Caco-2 (cell line): ENCODE measurements at regions not wholly inside any gene's neighbourhood (a gene's known extent, or its start where the extent isn't known, plus 50 kb on each side); places are given as distances from the start of the nearest gene placed in this dataset.

Experiments used
- BruUV-seq: library from RNA; stranded (reverse); fragments of 400-500 nt; replicated peaks from 2 replicates; lab custom pipeline; 2021; lab: Mats Ljungman, UMichigan
- CTCF ChIA-PET: fragments of 300-600 bp; sonication (Branson Sonifier 250); formaldehyde crosslinking; loops from one replicate; lab custom pipeline; 2022; ENCODE audit warnings: antibody characterized with exemption; lab: Charles Lee
- POLR2A ChIA-PET: fragments of 300-600 bp; sonication (Branson Sonifier 250); formaldehyde crosslinking; loops from one replicate; lab custom pipeline; 2022; ENCODE audit warnings: antibody characterized with exemption; lab: Charles Lee
- DNase-seq, 2 experiments: peaks; one replicate each; pipeline versions ENCODE4 v3.0.0 to v3.0.0-alpha.2; 2020 to 2022
- H3K27me3 ChIP-seq: replicated peaks from 2 replicates; pipeline ENCODE4 v1.6.0; 2011; ENCODE audit warnings: low read length; ENCODE audit not compliant: control insufficient read depth, insufficient read depth
- H3K36me3 ChIP-seq: 2 replicates; pipeline ENCODE4 v1.5.1; 2011; ENCODE audit warnings: low read length; ENCODE audit not compliant: control insufficient read depth, insufficient read depth
- H3K4me1 ChIP-seq: fragments of 250-450 bp; sonication (Bioruptor Pico); 2 replicates; pipeline ENCODE4 v1.5.1; 2020; ENCODE audit warnings: mild to moderate bottlenecking
- H3K4me3 ChIP-seq: 2 replicates; pipeline ENCODE4 v1.5.1; 2011; ENCODE audit warnings: low read depth, mild to moderate bottlenecking, control low read depth, low read length
- H3K9me3 ChIP-seq: fragments of 250-450 bp; sonication (Bioruptor Pico); 2 replicates; pipeline ENCODE4 v1.5.1; 2020; ENCODE audit warnings: mild to moderate bottlenecking, moderate library complexity
- H3K27ac Mint-ChIP-seq: one replicate; pipeline ENCODE4 v1.8.0; 2022; ENCODE audit warnings: mixed read lengths; ENCODE audit not compliant: unreplicated experiment
- H3K27me3 Mint-ChIP-seq: one replicate; pipeline ENCODE4 v1.8.0; 2022; ENCODE audit warnings: mixed read lengths; ENCODE audit not compliant: insufficient read depth, unreplicated experiment
- H3K36me3 Mint-ChIP-seq: one replicate; pipeline ENCODE4 v1.8.0; 2022; ENCODE audit warnings: mild to moderate bottlenecking, mixed read lengths; ENCODE audit not compliant: insufficient read depth, unreplicated experiment
- H3K4me1 Mint-ChIP-seq: one replicate; pipeline ENCODE4 v1.8.0; 2022; ENCODE audit warnings: low read depth, mixed read lengths; ENCODE audit not compliant: unreplicated experiment
- H3K4me3 Mint-ChIP-seq: one replicate; pipeline ENCODE4 v1.8.0; 2022; ENCODE audit warnings: mild to moderate bottlenecking, moderate library complexity, mixed read lengths; ENCODE audit not compliant: unreplicated experiment
- H3K9me3 Mint-ChIP-seq: one replicate; pipeline ENCODE4 v1.8.0; 2022; ENCODE audit warnings: mixed read lengths; ENCODE audit not compliant: unreplicated experiment
- CTCF ChIP-seq, 2 experiments: fragments of 200-600 bp in 1 of 2; IDR thresholded peaks; 1 replicate in 1 of 2; 2 replicates in 1 of 2; pipeline versions ENCODE4 v1.5.1 to v1.8.0; 2011 to 2022; ENCODE audit warnings: antibody characterized with exemption in 1 of 2, control low read depth in 1 of 2, inconsistent platforms in 1 of 2, low read depth in 1 of 2, low read length in 1 of 2, mild to moderate bottlenecking in 1 of 2, moderate library complexity in 1 of 2; ENCODE audit not compliant: insufficient read depth in 1 of 2, severe bottlenecking in 1 of 2, unreplicated experiment in 1 of 2
- intact Hi-C: fragments of 100-400 bp; cut with micrococcal nuclease; formaldehyde crosslinking; loops from one replicate; pipeline ENCODE4 v1.10.0; 2022; ENCODE audit not compliant: unreplicated experiment

- H3K9me3 ChIP-seq, result no peaks in the 10 kb centered on the region
- DNase-seq, result no peak
- intact Hi-C loops, result loop anchor here (10.0 kb wide), 2 partner anchors 249 to 279 kb away; partner anchors contain the start of gene ZNF438
- ChIA-PET POLR2A (no interaction called here), CTCF (no interaction called here)
- Mint-ChIP-seq H3K9me3 (no peaks in the 10 kb centered on the region), H3K4me3 (no peak overlapping the region), H3K27ac (no peak overlapping the region), H3K36me3 (no peaks in the 10 kb centered on the region), H3K27me3 (peaks cover 15% of the 10 kb centered on the region), H3K4me1 (no peaks in the 10 kb centered on the region)
- H3K4me3 ChIP-seq, result no peak overlapping the region
- no TSS peak for BruUV-seq
- no peaks in the 10 kb centered on the region for H3K4me1 ChIP-seq
- H3K27me3 ChIP-seq, result peaks cover 1% of the 10 kb centered on the region; the same call in 1 of the 2 replicates
- H3K36me3 ChIP-seq, result no peaks in the 10 kb centered on the region
- TF ChIP-seq CTCF (IDR thresholded peaks at IDR 0.05; ENCODE audit: insufficient read depth in 1 of 2, low read depth in 1 of 2, low read length in 1 of 2, severe bottlenecking in 1 of 2, unreplicated experiment in 1 of 2), result no peak
Measured at GRCh38 chr10:30786131-30786530, 156.6 kb upstream of the LYZL2 start.

DNA sequence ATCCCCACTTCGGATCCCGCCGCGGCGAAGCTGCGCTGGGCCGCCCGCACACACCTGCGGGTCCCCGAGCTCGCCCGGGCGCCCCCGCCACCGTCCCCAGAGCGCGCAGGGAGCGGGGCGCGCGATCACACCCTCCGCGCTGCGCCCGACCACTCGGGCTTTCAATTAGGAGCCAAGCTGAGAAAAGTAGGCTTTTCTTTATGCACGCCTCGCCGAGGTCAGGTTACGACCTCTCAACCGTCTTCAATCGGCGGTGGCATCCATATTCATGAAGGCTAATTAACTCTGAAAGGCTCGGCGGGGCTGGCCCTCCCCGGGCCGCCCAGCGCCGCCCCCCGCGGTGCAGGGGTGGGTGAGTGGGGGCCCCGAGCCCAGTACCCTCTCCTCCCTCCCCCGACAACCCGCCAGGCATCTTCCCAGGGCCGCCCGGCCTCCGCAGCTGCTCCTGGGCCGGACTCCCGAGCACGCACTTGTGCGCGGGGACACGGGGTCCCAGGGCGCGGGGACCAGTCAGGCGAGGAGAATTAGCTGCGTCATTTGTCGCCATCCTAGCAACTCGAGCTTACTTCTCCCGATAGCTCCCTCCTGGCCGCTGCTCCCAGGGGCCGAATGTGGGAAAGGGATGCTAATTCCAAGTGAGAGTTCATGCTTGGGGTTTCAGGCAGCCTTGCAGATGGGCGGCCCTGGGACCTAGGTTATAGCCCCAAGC, 155.5 kb upstream of the LYZL2 start:
- no peak for TF ChIP-seq CTCF (IDR thresholded peaks at IDR 0.05; ENCODE audit: insufficient read depth in 1 of 2, low read depth in 1 of 2, low read length in 1 of 2, severe bottlenecking in 1 of 2, unreplicated experiment in 1 of 2)
- H3K4me1 ChIP-seq, result no peaks in the 10 kb centered on the region
- H3K4me3 ChIP-seq, result peak overlapping the region; percentile 24
- peak overlapping the region; percentile 45 for H3K4me3 Mint-ChIP-seq
- no peaks in the 10 kb centered on the region for H3K4me1 Mint-ChIP-seq
- H3K9me3 Mint-ChIP-seq, result no peaks in the 10 kb centered on the region
- intact Hi-C loops, result loop anchor here (1.0 to 10.0 kb wide), 6 partner anchors 98 to 1023 kb away; partner anchors contain the start of gene ZNF438
- peaks cover 15% of the 10 kb centered on the region for H3K27me3 Mint-ChIP-seq
- H3K36me3 Mint-ChIP-seq, result no peaks in the 10 kb centered on the region
- H3K9me3 ChIP-seq, result no peaks in the 10 kb centered on the region
- H3K27ac Mint-ChIP-seq, result no peak overlapping the region
- POLR2A ChIA-PET, result interaction anchor here (0.7 kb wide), 1 partner anchor 9 kb away, joined by 3 read pairs; no protein-coding TSS in a partner anchor
- no peaks in the 10 kb centered on the region for H3K36me3 ChIP-seq
- BruUV-seq, result no TSS peak
- DNase-seq, result no peak
- CTCF ChIA-PET, result interaction anchor here (0.7 to 1.6 kb wide), 5 partner anchors 94 to 1024 kb away, joined by 3 to 8 read pairs (median 4); partner anchors contain the start of gene ZNF438
- peaks cover 1% of the 10 kb centered on the region; the same call in 1 of the 2 replicates for H3K27me3 ChIP-seq

DNA sequence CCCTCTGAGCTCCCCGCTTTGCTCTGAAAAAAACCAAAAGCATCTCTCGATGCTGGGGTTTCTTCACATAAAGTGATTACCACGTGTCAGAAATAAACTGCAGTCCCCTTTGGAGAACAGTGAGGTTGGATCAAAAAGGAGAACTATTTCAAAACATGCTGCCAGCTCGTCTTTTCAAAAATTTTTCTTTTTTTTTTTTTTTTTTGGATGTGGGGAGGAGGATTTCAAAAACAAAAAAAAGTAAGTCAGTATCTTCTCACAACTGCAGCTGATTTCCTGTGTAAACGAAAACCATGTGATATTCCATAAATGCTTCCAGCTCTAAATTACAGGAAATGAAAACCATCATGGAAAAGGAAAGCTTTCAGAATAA, 155.0 kb upstream of the LYZL2 start:
- peak overlapping the region; percentile 45 for H3K4me3 Mint-ChIP-seq
- H3K27me3 ChIP-seq, result peaks cover 1% of the 10 kb centered on the region; the same call in 1 of the 2 replicates
- BruUV-seq, result no TSS peak
- CTCF ChIA-PET, result interaction anchor here (0.6 to 1.6 kb wide), 6 partner anchors 94 to 1024 kb away, joined by 3 to 8 read pairs (median 4); partner anchors contain the start of gene ZNF438
- H3K27me3 Mint-ChIP-seq, result peaks cover 15% of the 10 kb centered on the region
- POLR2A ChIA-PET, result interaction anchor here (0.7 kb wide), 1 partner anchor 10 kb away, joined by 3 read pairs; no protein-coding TSS in a partner anchor
- intact Hi-C loops, result loop anchor here (1.0 to 10.0 kb wide), 6 partner anchors 97 to 1024 kb away; partner anchors contain the start of gene ZNF438
- TF ChIP-seq CTCF (IDR thresholded peaks at IDR 0.05; ENCODE audit: insufficient read depth in 1 of 2, low read depth in 1 of 2, low read length in 1 of 2, severe bottlenecking in 1 of 2, unreplicated experiment in 1 of 2), result no peak
- DNase-seq, result no peak
- peak overlapping the region; percentile 24 for H3K4me3 ChIP-seq
- no peaks in the 10 kb centered on the region for H3K9me3 ChIP-seq
- H3K4me1 Mint-ChIP-seq, result no peaks in the 10 kb centered on the region
- no peaks in the 10 kb centered on the region for H3K36me3 ChIP-seq
- no peaks in the 10 kb centered on the region for H3K9me3 Mint-ChIP-seq
- no peaks in the 10 kb centered on the region for H3K4me1 ChIP-seq
- H3K36me3 Mint-ChIP-seq, result no peaks in the 10 kb centered on the region
- H3K27ac Mint-ChIP-seq, result no peak overlapping the region
